SHP77 (cell line): ENCODE measurements at regions not wholly inside any gene's neighbourhood (a gene's known extent, or its start where the extent isn't known, plus 50 kb on each side); places are given as distances from the start of the nearest gene placed in this dataset.
A peak's percentile ranks its signal among the peaks of the same experiment; 100 is the strongest.
"Not testable (repeated sequence)": the region's sequence is repeated elsewhere in the genome, so short reads cannot be mapped to it uniquely, and the experiment has no call there.

ENCODE experiments used
- DNase-seq, 2 experiments: peaks; one replicate each; lab custom pipeline; 2025; lab: John Stamatoyannopoulos, UW

- DNase-seq: no peak
Measured at GRCh38 chr16:26985100-26986065, 81.3 kb upstream of the C16orf82 start.

DNA sequence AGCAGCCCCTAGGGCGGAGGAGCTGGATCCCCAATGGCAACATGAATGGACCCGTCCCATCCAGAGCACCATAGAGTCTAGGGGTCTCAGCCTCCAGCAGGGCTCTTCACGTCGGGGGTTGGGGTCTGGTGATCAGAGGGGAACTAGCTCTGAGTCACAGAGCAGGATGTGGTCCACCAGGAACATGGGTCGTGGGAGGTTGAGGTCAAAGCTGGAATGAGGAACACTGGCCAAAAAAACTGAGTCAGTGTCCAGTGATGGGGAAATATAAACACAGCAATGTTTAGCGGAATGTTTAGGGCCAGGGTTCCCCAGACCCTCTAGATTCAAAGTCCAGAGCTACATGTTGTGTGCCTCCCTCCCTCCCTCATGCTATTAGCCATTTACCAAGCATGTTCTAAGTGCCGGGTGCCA, 79.1 kb upstream of the C16orf82 start:
- no peak for DNase-seq

DNA sequence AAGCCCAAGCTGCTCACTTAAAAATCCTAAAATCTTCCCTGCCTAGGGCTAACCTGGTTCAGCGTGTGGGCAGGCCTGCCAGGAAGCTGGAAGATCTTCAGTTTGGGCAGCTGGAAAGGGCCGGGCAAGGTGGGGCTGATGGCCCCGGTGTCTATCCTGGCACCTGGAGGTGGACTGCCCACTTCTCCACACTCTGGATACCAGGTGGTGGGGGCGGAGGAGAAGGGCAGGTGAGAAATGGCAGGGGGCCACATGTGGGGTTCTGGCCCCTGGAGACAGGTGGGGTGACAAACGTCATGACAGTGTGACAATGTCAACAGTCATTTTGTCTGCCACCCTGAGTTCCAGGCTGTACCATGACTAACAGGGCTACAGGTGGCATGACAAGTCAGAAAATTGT, 78.5 kb upstream of the C16orf82 start:
- peak; percentile 16 to 19 for DNase-seq

- DNase-seq: not testable (repeated sequence)
Measured at GRCh38 chr16:26990384-26991120, 76.2 kb upstream of the C16orf82 start.

- no peak for DNase-seq
Measured at GRCh38 chr16:26992666-26993349, 73.9 kb upstream of the C16orf82 start.

DNA sequence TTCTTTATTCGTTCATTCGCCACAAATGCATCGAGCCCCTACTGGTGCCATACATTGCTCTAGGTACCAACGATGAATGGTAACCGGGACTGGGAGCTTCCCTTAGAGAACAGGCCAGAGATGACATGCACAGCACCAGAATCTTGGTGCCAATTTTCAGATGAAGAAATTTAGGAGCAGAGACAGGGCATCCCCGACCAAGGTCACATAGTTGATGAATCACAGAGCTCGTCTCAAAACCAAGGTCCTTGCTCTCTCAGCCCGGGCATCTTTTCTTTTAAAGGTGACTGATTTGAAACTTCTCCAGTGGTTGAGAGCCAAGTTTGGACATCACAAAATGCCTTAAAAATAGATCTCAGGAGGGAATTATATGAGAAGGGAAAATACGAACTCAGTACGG, 73.2 kb upstream of the C16orf82 start:
- DNase-seq: no peak

GRCh38 chr16:26993963-26994362, 72.8 kb upstream of the C16orf82 start:
- DNase-seq: no peak

DNA sequence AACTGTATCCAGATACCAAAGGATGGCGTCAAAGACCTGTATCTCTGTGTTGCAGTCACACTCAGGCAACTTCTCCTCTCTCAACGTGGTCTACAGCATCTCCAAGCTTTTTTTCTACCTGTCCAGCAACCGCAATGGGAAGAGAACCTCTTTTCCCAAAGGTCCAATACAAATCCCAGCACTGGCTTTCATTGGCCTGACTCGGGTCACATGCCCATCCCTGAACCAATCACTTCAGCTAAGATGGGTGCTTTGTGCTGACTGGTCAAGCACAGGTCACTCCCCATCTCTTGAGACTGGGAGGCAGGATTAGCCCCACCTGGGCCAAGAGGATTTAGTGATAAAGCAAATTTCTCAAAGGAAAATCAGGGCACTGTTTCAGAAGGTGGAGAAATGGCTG, 71.2 kb upstream of the C16orf82 start:
- no peak for DNase-seq

DNA sequence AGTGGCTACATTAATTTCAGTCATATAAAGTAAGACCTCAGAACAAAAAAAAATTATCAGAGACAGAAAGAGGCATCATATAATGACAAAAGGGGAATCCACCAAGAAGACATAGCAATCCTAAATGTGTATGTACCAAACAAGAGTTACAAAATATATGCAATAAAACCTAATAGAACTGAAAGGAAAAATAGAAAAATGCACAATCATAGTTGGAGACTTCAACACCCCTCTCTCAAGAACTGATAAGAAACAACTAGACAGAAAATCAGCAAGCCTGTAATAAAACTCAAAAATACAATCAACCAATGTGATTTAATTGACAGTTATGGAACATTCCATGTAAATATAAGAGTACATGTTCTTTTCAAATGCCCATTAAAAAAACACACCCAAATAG, 61.3 kb upstream of the C16orf82 start:
- no peak for DNase-seq
